NCI-H187 treated with DMSO at 0.1 percent for 48 hours (cell line): ENCODE measurements at regions not wholly inside any gene's neighbourhood (a gene's known extent, or its start where the extent isn't known, plus 50 kb on each side); places are given as distances from the start of the nearest gene placed in this dataset.

Experiments
- DNase-seq: peaks from one replicate; lab custom pipeline; 2025; lab: John Stamatoyannopoulos, UW

DNA sequence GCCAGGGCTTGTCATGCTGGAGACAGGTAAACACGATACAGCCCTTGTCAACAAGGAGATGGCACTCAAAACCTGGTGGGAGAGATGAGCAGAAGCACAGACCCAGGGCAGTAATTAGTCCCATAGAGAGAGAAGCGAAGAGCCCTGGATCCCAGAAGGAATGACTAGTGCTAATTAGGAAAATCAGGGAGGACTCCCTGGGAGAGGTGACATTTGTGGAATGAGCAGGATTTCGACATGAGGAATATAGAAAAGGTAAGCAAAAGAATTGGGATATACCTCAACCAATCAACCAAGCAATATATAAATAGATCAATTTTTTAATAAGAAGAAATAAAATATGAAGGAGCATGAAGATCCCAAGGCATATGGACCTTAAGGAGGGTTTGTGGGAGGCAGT, 98.5 kb upstream of the GJB5 start:
- no peak for DNase-seq

DNA sequence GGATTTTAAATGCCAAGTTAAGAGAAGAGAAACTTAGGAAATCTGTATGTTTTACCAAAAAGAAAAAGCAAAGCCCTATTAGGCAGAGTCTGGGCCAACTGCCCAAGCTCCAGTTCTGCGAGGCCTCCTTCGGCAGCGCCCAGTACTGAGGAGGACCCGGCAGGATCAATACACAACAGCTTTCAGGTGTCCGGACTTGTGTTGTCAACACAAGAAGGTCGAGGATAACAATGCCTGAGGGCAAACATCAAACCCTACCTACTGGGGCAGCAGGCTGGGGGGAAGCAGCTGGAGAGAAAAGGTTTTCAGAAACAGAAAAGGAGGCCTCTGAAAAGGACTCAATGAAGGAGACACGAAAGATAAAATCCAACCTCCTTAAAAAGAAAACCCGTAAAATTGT, 98.1 kb upstream of the GJB5 start:
- DNase-seq: no peak

DNA sequence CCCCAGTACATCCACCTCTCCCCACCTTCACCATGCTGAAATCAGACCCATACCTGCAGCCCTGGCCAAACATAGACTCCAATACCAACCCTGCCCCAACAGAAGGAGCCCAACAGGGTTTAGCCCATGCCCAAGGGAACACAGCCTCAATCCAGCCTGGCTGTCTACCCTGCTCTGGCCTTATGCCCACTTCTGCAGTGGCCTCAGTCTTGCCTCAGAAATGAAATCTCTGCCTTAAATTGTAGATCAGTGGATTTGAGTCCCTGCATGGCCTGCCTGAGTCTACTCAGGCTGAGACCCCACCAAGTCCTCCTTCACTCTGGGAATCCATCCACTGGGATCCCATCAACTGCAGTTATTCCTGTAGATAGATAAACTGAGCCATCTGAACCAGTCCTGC, 97.6 kb upstream of the GJB5 start:
- no peak for DNase-seq

DNA sequence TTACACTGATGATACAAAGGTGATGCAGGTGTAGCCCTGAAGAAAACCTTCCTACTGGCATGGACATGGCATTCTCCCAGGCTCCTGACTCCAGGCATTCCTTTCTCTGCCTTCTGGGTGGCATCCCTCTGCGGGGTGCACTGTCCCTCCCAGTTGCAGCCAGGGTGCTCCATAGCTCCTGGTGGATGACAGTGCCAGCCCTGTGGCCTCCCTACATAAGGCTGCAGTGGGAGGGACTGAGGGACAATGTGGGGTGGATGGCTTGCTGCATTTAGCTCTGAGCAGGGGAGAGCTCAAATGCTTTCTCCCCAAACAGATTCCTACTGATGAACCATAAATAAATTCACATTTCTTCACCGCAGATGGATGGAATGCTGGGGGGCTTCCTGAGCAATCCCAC, 97.0 kb upstream of the GJB5 start:
- no peak for DNase-seq

DNA sequence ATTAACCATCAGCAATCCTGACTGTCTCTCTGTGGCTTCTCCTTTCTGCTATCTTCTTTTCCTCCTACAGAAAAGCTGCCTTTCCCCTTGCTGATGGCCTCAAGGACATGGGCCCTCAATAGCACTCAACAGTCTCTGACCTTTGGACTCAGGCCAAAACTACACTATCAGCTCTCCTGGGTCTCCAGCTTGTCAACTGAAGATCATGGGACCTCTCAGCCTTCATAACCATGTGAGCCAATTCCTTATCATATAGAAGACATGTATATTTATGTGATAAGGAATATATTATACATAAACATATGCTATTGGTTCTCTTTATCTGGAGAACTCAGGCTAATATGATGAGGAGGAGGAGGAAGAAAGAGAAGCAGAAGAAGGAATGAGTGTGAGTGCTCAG, 91.8 kb upstream of the GJB5 start:
- DNase-seq: no peak

DNA sequence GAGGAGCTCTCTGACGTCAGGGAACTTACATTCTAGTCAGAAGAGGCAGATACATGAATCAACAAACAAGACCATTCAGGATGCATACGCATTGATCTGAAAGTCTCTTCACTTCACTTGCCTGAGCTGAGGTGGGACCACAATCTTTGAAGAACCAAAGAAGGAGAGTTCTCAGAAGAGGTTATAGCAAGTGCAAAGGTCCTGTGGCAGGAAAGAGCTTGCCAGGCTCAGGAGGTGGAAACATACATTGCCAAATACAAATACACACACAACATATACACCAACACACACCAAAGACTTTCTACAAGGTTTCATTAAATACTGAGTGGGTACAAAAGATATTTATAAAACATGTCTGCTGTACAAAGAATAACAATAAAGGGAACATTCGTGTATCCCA, 86.8 kb upstream of the GJB5 start:
- DNase-seq: no peak

DNA sequence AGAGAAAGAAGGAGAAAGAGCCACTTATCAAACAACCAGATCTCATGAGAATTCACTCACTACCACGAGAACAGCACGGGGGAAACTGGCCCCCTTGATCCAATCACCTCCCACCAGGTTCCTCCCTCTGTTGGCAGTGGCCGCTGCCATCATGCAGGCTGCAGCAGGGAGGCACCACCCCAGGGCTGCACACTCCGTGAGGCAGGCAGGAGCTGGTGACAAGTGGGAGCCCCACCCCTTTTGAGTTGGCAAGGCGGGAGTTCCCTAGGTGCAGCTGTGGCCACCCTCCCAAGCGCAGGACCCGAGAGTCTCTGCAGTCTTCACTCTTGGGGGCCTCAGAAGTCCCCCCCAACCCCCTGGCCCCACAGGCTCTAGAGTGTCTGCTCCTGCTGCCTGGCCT, 83.9 kb upstream of the GJB5 start:
- no peak for DNase-seq

DNA sequence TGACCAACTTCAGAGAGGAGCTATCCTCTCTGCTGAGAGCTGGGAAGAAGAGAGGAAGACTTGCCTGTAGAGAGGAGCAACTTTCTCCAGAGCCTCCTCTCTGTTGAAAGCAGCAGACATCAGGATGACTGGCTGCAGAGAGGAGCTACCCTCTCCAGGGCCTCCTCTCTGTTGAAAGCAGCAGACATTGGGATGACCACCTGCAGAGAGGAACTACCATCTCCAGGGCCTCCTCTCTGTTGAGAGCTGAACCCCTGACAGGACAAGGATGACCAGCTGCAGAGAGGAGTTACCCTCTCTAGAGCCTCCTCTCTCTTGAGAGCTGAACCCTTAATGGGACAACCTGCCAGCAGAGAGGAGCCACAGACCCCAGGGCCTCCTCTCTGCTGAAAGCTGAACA, 83.0 kb upstream of the GJB5 start:
- DNase-seq: no peak

DNA sequence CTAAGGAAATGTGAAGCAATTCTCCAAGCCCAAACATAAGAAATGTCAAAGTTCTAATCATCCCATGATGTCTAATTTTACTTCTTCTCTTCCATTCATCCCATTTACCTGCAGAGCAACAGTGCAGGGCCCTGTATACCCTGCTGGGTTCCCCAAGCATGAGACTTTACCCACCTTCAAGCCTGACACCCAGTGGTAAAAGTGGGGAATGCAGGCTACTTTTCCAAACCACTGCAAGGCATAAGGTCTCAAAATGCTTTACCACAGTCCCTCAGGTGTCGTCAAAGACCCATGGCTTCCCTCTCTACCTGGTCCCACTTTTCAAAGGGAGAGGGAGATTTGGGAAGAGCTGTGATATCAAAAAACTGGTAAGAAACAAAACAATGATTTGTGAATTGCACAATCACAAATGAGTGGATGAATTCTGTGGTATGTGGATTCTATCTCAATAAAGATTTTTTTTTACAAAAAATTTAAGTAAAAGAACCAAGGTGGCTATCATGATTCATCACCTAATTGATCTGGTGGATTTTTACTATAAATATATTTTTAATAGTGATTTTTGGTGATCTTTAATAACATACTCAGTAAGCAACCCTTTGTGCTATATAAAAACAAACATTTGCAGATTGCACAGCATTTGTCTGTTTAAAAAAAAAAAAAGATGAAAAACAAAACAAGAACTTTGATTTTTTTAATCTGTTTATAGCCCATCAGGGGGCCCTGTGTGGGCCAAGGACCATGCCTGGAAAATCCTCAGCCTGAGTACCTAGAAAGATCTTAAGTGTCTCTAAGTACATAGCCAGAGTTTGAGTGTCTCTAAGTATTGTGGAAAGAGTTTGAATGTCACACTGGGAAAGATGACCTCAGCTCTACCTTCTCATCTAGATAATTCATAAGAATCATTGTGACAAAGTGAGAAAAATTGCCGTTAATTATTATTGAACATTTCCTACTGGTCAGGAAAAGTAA, 73.1 kb upstream of the GJB5 start:
- no peak for DNase-seq

DNA sequence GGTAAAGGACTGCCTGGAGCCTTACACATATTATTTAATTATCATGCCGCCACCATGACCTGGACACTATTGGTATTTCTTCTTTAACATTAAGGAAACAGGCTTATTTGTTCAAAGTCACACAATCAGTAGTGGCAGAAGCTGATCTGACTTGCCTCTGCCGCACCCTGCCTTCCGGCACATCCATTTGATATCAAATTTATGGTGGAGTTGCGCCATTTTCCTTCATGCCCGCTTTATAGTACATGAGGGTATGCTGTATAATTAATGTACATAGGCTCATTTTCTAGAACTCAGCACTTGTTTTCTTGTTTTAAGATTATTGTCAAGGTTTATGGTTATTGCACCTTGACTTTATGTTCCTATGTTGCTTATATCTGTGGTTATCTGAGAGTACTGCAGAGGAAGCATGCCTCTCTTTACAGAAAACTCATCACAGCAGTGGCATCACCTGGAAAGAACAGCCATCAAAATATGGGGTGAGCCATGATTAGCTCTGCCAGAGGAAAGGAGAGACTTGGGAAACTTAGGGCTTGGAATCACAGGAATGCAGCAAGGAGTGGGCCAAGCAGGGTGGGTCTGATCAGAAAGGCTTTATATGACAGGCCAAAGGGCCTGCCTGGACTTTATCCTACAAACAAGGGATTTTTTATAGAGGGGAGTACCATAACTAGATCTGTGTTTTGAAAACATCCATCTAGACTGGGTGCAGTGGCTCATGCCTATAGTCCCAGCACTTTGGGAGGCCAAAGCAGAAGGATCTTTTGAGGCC, 72.2 kb upstream of the GJB5 start:
- DNase-seq: no peak

DNA sequence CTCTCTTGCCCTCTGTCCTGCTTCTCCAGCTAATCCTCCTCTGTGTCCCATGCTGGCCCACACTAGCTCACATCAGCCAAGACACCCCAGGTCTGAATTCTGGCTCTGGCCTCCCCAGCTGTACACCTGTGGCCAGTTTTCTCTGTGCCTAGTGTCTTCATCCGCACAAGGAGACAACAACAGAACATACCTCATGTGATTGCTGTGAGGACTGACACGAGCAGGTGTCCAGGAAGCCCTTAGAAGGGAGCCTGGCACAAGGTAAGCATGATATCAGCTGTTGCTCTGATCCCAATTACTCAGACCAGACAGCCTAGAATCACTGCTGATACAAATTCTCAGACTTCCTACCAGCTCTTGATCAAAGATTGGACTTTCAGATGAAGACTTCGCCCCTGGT, 71.2 kb upstream of the GJB5 start:
- DNase-seq: no peak

DNA sequence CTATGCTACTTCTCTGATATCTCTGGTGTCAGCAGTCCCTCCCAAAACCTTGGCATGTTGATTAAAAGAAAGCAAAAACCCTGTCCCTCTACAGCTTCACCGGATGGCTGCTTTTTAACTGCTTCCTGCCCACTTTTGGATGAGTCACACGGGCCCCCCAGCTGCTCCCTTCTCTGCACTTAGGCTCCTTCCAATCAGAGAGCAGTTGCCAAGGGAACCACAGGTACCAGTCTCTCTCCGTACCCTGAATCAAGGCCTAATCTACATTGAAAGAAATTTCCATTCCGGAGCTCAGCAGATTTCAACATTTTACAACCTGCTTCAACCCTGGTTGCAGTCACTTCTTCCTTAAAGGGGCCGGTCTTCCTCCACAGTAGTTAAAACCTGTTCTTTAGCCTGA, 70.6 kb upstream of the GJB5 start:
- DNase-seq: no peak

DNA sequence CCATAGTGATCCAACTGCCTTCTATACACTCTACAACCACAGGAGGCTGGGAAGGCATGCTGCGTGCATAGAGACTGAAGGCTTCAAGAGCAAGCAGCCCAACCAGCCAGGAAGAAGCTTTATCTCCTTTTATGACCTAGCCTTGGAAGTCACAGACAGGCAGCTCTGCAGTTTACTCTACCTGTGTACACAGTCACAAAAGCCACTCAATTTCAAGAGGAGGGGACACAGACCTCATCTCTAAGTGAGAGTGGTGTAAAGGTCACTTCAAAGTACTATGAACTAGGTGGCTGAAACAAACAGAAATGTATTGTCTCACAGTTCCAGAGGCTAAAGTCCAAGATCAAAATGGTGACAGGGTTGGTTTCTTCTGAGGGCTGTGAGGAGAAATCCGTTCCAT, 69.6 kb upstream of the GJB5 start:
- peak; percentile 79 for DNase-seq

DNA sequence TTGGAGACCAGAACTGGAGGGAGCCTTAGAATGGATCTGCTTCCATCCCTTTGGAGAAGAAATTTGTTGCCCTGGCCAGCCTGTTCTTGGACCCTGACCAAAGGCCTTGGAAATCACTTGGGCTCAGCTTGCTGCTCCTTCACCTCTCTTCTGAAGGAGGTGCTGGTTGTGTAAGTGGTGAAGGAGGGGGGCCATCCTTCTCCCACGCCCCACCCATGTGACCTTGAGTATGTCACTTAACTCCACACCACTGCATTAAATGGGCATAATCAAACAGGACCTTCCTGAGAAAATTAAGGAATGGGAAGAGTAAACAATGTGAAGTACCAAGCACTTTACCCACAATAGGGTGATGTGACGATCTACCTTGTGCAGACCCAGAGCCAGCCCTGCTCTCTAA, 68.3 kb upstream of the GJB5 start:
- DNase-seq: no peak

DNA sequence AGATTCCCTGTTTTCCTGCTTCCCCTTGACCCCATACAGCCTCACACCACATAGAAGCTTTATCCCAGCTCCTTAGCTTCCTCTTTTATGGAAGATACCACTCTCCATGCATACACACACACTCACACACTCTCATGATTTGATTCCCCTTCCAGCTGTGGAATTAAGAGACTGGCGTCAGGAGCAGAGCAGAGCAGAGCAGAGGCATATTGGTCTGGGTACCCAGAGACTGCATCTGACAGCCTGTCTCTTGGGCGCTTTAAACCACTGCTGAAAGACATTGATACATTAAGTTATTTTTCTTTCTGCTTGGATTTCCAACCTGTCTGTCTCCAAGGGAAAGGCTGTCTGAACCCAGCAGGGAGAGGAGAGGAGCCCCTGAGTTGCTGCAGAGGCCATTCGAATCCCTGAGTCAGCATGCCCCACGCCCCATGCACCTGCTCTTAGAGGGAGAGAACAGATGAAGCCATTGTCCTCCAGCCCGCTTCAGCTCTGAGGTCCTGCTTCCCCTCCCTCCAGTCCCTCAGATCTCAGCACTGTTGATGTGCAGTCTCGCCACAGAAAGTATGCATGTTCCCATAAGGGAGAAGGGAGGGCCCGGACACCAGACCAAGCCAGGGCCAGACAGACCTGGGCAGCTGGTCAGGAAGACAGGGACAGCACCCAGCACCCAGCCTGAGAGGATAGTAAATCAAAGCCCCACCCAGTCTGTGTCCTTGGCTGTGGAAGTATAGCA, 66.7 kb upstream of the GJB5 start:
- no peak for DNase-seq

DNA sequence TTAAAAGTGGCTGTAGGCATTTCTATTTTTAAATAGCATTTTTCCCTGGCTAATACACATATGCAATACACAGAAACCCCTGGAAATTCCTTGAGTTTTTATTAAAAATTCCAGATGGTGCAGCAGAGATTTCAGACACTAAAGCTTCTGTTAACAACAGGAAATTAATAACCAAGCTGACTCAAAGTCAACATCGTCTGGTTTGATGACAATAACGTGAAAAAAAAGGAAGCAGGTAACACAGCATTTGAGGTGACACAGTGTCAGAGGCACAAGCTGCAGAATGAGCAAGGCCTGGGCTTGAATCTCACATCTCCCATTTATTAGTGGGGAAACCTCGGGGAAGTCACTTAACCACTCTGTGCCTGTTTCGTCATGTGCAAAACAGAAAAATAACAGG, 64.6 kb upstream of the GJB5 start:
- no peak for DNase-seq

DNA sequence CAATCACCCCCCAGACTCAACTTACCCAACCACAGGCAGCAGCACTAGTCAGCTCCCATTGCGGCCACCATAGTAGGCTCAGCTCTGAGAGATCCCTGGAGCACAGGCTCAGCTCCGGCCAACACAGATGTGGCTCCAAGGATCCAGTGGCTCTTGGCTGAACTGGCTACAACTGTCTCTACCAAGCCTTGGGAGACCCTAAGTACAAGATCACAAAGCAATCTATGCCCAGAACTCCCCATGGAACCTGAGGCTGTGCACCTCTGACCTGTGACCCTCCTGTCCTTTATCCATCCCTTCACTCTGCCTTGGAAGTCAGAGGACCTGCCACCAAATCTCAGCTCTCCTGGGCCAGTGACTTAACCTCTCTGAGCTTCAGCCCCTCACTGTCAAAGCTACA, 61.8 kb upstream of the GJB5 start:
- DNase-seq: no peak

DNA sequence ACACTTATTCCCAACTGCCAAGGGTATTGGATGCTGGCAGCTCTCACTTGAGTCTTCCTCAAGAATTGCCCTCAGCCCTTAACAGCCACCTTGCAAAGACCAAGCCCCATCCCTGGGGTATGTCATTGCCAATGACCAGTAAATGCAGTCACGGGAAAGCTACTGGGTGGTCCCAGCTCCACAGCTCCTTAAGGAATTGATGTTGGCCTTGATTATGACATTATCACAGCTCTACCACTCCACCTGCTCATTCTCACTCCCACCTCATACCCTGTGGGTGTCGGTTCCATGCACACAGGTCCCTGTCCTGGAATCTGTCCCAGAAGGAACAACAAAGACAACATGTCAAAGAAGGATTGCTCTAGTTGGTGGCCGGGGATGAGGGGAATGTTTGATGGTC, 60.5 kb upstream of the GJB5 start:
- DNase-seq: no peak

DNA sequence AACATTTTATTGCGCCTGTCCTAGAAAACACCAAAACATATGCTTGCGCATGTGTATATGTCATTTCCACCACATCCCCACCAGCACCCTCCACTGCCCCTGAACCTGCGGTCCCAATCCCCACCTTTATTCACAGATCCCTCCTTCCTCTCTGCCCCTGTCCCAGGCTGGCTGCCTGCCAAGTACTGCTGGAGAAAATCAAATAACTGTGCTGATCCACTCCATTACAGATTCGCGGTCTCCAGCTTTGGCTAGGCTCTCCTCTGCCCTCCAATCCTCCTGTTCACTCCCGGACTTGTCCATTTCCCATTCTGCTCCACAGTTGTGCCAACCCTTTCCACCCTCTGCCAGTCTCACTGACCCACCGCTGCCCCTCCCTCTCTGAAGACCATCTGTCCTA, 59.3 kb upstream of the GJB5 start:
- no peak for DNase-seq

DNA sequence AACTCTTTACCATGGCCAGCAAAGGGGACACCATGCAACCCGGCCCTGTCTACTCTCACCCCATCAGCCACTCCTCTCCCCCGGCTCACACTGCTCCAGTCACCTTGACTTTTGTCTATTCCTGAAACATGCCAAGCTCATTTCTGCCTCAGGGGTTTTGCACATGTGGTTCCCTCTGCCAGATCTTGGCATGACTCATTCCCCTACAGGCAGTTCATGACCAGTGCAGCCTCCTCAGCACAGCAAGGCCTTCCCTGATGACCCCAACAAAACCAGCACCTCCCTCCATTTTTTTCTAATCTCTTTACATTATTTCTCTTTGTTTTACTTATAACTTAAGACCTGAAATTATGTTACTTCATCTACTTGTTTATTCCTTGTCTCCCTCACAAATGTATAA, 58.6 kb upstream of the GJB5 start:
- DNase-seq: no peak

DNA sequence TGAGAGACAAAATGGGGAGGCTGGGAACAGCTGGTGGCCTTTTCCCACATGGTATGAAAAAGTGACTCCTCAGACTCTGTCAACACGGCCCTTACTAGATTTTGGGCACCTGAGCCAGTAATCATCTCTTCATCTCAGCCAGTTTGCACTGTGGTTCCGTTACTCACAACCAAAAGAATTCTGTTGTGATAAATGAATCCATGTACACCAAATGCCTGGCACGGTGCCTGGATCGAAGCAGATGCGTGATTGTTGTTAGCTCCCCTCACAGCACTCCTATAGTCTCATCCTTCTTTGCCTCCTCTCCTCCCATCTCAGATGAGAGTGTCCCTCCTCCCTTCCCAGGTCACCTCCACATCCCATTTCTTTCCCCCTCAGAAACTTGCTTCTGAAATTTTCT, 57.9 kb upstream of the GJB5 start:
- no peak for DNase-seq

DNA sequence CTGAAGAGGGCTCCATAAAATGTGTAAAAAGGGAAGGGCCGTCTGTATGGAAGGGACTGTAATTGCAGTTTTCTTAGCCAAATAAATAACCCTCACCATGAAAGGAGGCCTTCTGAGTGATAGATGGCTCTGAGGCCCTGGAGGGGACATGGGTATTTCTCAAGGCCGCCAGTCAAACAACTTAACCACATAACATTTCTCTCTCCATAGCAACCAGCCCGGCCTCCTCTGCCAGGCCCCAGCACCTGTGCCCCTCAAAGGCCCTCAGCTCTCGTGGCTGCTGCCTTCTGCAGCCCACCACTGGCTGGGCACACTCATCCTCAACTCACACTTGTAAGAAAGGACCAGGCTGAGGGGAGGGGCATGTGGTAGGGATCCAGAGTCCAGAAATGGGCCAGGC, 57.0 kb upstream of the GJB5 start:
- no peak for DNase-seq
